ENCODE measurements at regions not wholly inside any gene's neighbourhood (a gene's known extent, or its start where the extent isn't known, plus 50 kb on each side); places are given as distances from the start of the nearest gene placed in this dataset.

DNA sequence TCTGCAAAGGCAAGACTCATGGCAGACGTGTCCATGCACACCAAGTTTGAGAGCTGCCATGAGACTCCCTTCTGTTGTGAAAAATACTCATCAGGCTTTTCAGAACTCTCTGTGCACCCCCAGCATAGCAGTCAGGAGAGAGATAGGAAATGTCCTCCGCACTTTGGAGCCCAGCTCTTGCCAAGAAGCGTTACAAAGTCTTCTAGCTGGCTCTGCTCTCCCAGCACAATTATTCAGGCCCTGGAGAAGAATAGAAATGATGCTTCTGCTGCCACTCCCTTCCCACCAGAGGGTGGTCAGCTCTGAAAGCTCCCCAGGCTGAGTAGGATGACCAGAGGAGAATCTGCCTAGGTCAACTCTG, 594.4 kb upstream of the ID2 start:
- Mint-ChIP-seq H3K27me3 (no peaks in the 10 kb centered on the region), H3K36me3 (ENCODE audit: low read depth) (no peaks in the 10 kb centered on the region), H3K9me3 (no peaks in the 10 kb centered on the region), H3K4me1 (ENCODE audit: low read depth) (peaks cover 4% of the 10 kb centered on the region), H3K4me3 (no peak overlapping the region), H3K27ac (no peak overlapping the region)
- DNase-seq, result no peak

- no peaks in the 10 kb centered on the region for H3K4me1 Mint-ChIP-seq (ENCODE audit: low read depth)
- H3K9me3 Mint-ChIP-seq, result no peaks in the 10 kb centered on the region
- no peaks in the 10 kb centered on the region for H3K27me3 Mint-ChIP-seq
- H3K36me3 Mint-ChIP-seq (ENCODE audit: low read depth), result no peaks in the 10 kb centered on the region
- H3K27ac Mint-ChIP-seq, result no peak overlapping the region
- DNase-seq, result no peak
- H3K4me3 Mint-ChIP-seq, result no peak overlapping the region
Observed at GRCh38 chr2:8088810-8089209, 593.0 kb upstream of the ID2 start.

- H3K4me3 Mint-ChIP-seq, result no peak overlapping the region
- DNase-seq, result no peak
- no peaks in the 10 kb centered on the region for H3K9me3 Mint-ChIP-seq
- H3K36me3 Mint-ChIP-seq (ENCODE audit: low read depth), result no peaks in the 10 kb centered on the region
- no peak overlapping the region for H3K27ac Mint-ChIP-seq
- no peaks in the 10 kb centered on the region for H3K27me3 Mint-ChIP-seq
- H3K4me1 Mint-ChIP-seq (ENCODE audit: low read depth), result no peaks in the 10 kb centered on the region
Observed at GRCh38 chr2:8089596-8089995, 592.3 kb upstream of the ID2 start.

DNA sequence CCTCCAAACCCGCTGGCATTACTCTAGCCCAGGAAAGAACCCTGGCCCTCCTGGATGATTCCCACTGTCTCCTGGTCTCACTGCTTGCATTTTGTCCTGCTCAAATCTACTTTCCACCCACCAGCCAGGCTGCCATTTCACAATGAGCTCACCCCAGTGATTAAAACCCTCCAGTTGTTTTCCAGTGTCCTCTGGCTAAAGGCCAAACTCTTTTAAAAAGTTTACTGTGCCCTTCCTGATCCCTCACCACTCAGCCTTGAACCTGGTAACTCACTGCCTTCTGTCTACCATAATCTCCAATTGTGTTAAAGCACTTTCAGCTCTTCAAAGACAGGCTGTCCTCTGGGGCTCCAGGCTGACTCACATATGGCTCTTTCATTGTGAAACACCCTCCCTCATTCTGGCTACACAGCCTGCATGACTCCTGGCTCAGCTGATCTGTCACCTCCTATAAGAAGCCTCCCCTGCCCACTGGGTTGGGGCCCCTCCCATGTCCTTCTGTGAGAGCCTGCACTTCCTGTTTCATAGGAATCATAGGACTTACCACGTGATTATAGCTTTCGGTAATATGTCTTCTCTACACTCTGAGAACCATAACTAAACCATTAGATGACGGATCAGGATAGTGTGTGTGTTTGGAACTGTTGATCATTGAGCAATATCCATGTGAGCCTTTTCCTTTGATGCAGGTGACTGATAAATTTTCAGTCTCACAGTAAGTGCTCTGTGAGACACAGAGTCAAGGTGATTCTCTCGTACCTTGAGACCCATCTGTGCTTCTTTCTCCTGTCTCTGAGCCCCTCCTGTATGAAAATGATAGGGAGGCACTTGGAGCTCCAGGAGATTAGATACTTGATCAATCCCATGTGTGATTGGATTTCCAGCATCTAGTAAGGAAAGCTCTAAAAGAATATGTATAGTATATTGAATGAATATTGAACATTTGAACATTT, 590.8 kb upstream of the ID2 start:
- Mint-ChIP-seq H3K36me3 (ENCODE audit: low read depth) (no peaks in the 10 kb centered on the region), H3K27ac (no peak overlapping the region), H3K4me3 (no peak overlapping the region), H3K9me3 (no peaks in the 10 kb centered on the region), H3K27me3 (no peaks in the 10 kb centered on the region), H3K4me1 (ENCODE audit: low read depth) (no peaks in the 10 kb centered on the region)
- DNase-seq, result peak; percentile 67

DNA sequence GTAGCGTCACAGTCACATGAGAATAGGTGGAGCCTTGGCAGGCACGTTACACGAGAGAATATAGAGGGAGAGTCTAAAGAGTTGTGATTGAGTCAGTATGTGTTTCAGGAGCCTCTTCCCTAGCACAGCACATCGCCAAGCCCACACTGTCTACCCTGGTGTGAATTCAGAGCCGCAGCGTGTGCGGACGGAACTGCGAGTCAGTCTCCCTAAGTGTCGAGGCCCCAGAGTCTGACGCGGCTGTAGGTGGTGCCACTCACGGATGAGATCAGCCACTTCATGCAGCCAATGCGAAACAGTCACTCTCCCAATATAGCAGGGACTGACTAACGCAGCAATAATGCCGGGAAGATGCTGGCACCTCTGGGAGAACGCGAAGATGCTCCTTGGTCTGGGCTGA, 587.3 kb upstream of the ID2 start:
- H3K27ac Mint-ChIP-seq, result no peak overlapping the region
- no peak for DNase-seq
- H3K27me3 Mint-ChIP-seq, result no peaks in the 10 kb centered on the region
- peaks cover 1% of the 10 kb centered on the region for H3K4me1 Mint-ChIP-seq (ENCODE audit: low read depth)
- no peaks in the 10 kb centered on the region for H3K9me3 Mint-ChIP-seq
- no peaks in the 10 kb centered on the region for H3K36me3 Mint-ChIP-seq (ENCODE audit: low read depth)
- H3K4me3 Mint-ChIP-seq, result no peak overlapping the region

DNA sequence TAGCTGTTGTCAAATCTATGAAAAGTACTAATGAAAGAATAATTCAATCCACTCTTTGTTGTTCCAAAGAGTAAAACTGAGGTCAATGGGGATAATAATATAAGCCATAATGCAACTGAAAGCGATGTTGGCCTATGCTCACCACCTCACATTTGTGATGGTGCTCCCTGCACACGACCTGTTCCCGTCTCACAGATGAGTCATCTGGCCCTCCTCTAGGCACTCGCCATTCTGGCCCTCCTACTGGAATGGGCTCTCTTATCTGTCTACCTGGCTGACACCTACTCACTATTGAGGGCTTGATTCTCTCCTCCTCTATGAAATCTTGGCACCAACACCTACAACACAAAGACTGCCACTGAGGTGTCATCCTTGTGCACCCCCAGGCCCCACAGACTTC, 585.9 kb upstream of the ID2 start:
- H3K27ac Mint-ChIP-seq, result no peak overlapping the region
- no peaks in the 10 kb centered on the region for H3K9me3 Mint-ChIP-seq
- H3K4me3 Mint-ChIP-seq, result no peak overlapping the region
- DNase-seq, result no peak
- peaks cover 1% of the 10 kb centered on the region for H3K4me1 Mint-ChIP-seq (ENCODE audit: low read depth)
- no peaks in the 10 kb centered on the region for H3K27me3 Mint-ChIP-seq
- no peaks in the 10 kb centered on the region for H3K36me3 Mint-ChIP-seq (ENCODE audit: low read depth)

DNA sequence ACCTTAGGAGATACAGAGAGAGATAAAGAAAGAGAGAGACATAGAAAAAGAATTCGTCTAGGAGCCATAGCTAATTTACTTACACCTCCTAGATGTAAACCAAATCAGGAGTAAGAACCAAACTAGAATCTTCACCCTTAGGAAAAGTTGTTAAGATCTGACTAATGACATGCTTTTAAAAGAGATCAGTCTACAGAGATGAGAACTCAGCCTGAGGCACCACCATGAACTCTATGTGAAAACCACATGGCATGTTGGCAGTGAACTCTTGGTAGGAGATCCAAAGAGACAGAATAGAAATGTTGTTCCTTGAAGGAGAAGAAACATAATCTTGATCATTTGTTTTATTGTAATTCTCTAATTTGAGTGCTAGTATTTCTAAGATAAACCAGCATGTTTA, 585.4 kb upstream of the ID2 start:
- H3K4me3 Mint-ChIP-seq, result no peak overlapping the region
- DNase-seq, result no peak
- H3K9me3 Mint-ChIP-seq, result no peaks in the 10 kb centered on the region
- H3K36me3 Mint-ChIP-seq (ENCODE audit: low read depth), result no peaks in the 10 kb centered on the region
- H3K4me1 Mint-ChIP-seq (ENCODE audit: low read depth), result peaks cover 1% of the 10 kb centered on the region
- no peak overlapping the region for H3K27ac Mint-ChIP-seq
- no peaks in the 10 kb centered on the region for H3K27me3 Mint-ChIP-seq

DNA sequence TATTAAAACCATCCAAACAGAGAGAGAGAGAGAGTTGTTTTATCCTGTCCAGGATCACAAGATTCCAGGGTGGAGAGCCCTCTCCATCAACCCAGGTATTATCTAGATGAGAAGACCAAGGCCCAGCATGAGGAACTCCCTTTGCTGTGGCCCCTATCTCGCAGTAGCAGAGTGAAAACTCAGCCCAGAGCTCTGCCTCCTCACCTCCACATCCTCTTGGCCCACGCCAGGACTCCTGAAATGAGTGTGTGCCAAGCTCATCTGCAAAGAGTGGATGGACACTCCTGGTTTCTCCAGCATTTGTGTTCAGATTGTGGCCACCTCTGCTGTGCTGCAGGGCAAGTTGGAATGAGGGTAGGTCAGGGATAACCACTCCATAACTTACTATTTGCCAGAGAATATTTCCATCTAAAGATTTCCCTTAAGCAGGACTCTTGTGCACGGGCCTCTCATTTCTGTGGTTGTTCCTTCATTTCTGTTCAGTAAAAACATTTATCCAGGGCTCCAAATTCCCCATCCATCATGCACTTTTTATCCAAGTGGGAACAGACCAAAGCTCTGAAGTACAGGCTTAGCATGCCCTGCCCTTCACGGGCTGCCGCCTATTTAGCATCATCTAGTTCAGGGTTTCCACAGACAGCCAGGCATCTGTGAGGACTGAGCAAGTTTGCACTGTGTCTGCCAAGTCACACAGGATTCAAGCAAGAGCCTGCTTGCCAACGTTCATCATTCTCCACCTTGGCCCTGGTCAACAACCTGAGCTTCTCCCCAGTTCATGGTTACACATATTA, 583.2 kb upstream of the ID2 start:
- peaks cover 1% of the 10 kb centered on the region for H3K4me1 Mint-ChIP-seq (ENCODE audit: low read depth)

GRCh38 chr2:8099267-8099582, 582.6 kb upstream of the ID2 start:
- Mint-ChIP-seq H3K9me3 (no peaks in the 10 kb centered on the region), H3K27me3 (no peaks in the 10 kb centered on the region), H3K27ac (no peak overlapping the region), H3K4me3 (no peak overlapping the region), H3K36me3 (ENCODE audit: low read depth) (no peaks in the 10 kb centered on the region), H3K4me1 (ENCODE audit: low read depth) (peaks cover 1% of the 10 kb centered on the region)
- no peak for DNase-seq

More for the DNA sequence above, 583.2 kb upstream of the ID2 start:
- Mint-ChIP-seq H3K27me3 (no peaks in the 10 kb centered on the region), H3K9me3 (no peaks in the 10 kb centered on the region), H3K4me3 (no peak overlapping the region), H3K36me3 (ENCODE audit: low read depth) (no peaks in the 10 kb centered on the region), H3K27ac (no peak overlapping the region)
- DNase-seq, result no peak

- no peaks in the 10 kb centered on the region for H3K27me3 Mint-ChIP-seq
- no peak overlapping the region for H3K4me3 Mint-ChIP-seq
- H3K27ac Mint-ChIP-seq, result no peak overlapping the region
- no peaks in the 10 kb centered on the region for H3K36me3 Mint-ChIP-seq (ENCODE audit: low read depth)
- no peak for DNase-seq
- H3K9me3 Mint-ChIP-seq, result no peaks in the 10 kb centered on the region
- H3K4me1 Mint-ChIP-seq (ENCODE audit: low read depth), result no peaks in the 10 kb centered on the region
Observed at GRCh38 chr2:8101614-8102277, 580.1 kb upstream of the ID2 start.

DNA sequence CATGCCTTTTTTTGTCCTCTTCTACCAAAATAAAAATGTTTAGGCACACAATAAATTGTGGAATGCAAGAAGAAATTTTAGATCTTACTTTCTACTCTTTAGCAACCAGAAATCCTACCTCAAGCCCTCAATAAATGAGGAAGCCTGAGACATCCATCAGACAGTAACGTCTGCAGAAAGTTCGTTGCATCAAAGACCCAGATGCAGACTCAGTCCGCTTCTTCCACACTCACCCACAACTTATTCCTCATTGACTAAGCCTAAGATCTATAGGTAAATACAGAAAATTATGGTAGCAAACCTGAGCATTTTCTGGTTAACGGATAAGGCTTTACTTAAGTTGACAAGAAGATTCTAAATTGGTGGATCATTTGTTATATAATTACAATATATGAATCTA, 579.4 kb upstream of the ID2 start:
- H3K4me3 Mint-ChIP-seq, result no peak overlapping the region
- no peaks in the 10 kb centered on the region for H3K9me3 Mint-ChIP-seq
- DNase-seq, result no peak
- H3K27ac Mint-ChIP-seq, result no peak overlapping the region
- no peaks in the 10 kb centered on the region for H3K36me3 Mint-ChIP-seq (ENCODE audit: low read depth)
- no peaks in the 10 kb centered on the region for H3K4me1 Mint-ChIP-seq (ENCODE audit: low read depth)
- H3K27me3 Mint-ChIP-seq, result no peaks in the 10 kb centered on the region

DNA sequence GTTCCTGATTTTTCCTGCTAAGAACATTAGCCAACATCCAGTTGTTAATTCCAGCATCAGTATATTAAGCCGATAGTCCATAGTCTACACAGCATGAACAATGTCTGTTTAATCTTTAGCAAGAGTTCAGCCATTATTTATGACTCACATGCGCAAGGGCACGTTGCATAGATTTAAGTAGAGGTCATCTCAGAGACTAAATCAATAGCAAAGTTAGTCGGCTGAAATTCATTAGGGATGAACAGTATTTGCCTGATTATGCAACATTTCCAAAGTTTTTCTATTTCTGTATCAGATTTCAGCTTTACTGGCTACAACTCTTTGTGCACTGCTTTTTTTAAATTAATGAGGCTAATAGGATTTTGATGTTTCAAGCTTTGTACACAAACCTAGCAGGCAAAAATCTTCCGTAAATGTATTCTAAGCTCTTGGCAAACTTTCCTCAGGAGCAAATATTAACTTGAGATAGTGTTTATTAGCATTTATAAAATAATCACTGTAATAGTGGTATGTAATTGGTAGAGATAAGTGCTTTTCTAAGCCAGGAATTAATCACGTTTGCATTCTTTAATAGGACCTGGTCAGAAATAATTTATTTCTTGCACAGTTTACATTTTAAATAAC, 578.7 kb upstream of the ID2 start:
- no peaks in the 10 kb centered on the region for H3K36me3 Mint-ChIP-seq (ENCODE audit: low read depth)
- H3K27me3 Mint-ChIP-seq, result no peaks in the 10 kb centered on the region
- H3K4me3 Mint-ChIP-seq, result no peak overlapping the region
- no peak overlapping the region for H3K27ac Mint-ChIP-seq
- H3K9me3 Mint-ChIP-seq, result no peaks in the 10 kb centered on the region
- H3K4me1 Mint-ChIP-seq (ENCODE audit: low read depth), result peaks cover 2% of the 10 kb centered on the region
- no peak for DNase-seq

DNA sequence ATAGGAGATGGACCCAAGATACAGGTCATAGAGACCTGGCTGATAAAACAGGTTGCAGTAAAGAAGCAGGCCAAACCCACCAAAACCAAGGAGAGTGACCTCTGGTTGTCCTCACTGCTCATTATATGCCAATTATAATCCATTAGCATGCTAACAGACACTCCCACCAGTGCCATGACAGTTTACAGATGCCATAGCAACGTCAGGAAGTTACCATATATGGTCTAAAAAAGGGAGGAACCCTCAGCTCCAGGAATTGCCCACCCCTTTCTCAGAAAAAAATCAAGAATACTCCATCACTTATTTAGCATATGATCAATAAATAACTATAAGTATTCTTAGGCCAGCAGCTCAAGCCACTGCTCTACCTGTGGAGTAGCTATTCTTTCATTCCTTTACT, 574.7 kb upstream of the ID2 start:
- Mint-ChIP-seq H3K4me1 (ENCODE audit: low read depth) (peaks cover 2% of the 10 kb centered on the region), H3K27me3 (no peaks in the 10 kb centered on the region)

DNA sequence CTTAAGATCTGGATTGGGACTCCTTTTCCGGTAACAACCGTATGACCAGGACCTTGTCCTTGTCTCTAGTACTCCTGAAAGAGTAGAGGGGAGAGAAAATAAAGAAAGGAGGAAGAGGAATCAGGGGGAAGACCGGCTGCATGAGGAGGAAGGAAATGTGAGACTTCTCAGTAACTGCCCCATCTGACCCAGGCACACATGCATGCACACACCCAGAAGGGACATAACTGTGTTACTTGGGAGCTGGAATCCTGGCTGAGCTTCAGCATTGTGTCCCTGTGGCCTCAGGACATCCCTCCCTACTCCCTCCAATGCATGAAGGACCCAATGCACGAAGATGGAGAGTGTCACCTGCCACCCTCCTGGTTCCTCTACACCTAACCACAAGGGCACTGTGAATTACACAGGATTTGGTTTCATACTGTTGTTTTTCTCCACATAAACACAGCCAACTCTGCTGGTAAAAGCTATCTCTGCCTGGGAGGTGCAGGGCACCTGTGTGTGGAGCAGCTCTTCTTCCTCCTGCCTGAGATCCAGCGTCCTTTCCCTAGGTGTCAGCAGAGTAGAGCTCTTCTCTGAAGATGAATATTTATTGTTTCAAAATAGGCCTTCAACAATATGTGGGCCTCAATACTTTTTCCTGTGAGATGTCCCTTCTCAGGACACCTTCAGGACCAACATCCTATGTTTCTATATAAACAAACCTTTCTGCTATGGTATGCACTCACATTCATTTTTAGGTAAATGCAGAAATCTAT, 574.1 kb upstream of the ID2 start:
- H3K4me3 Mint-ChIP-seq, result no peak overlapping the region
- peaks cover 2% of the 10 kb centered on the region for H3K4me1 Mint-ChIP-seq (ENCODE audit: low read depth)
- H3K27me3 Mint-ChIP-seq, result no peaks in the 10 kb centered on the region
- H3K27ac Mint-ChIP-seq, result no peak overlapping the region
- DNase-seq, result no peak
- no peaks in the 10 kb centered on the region for H3K36me3 Mint-ChIP-seq (ENCODE audit: low read depth)
- H3K9me3 Mint-ChIP-seq, result no peaks in the 10 kb centered on the region

More for the DNA sequence above, 574.7 kb upstream of the ID2 start:
- H3K27ac Mint-ChIP-seq, result no peak overlapping the region
- no peaks in the 10 kb centered on the region for H3K36me3 Mint-ChIP-seq (ENCODE audit: low read depth)
- H3K9me3 Mint-ChIP-seq, result no peaks in the 10 kb centered on the region
- no peak overlapping the region for H3K4me3 Mint-ChIP-seq
- DNase-seq, result no peak

All from activated T-cell treated with anti-CD3 and anti-CD28 coated beads, Interleukin-2, amount 50 U/mL, for 24 hours (primary cell).